GM21619 (cell line): ENCODE measurements at regions not wholly inside any gene's neighbourhood (a gene's known extent, or its start where the extent isn't known, plus 50 kb on each side); places are given as distances from the start of the nearest gene placed in this dataset.
"Not testable (repeated sequence)": the region's sequence is repeated elsewhere in the genome, so short reads cannot be mapped to it uniquely, and the experiment has no call there.

ENCODE experiments used
- ATAC-seq: cut with Tn5 transposase; IDR thresholded peaks from one replicate; pipeline ENCODE4 v1.9.1; 2021; ENCODE audit not compliant: unreplicated experiment

DNA sequence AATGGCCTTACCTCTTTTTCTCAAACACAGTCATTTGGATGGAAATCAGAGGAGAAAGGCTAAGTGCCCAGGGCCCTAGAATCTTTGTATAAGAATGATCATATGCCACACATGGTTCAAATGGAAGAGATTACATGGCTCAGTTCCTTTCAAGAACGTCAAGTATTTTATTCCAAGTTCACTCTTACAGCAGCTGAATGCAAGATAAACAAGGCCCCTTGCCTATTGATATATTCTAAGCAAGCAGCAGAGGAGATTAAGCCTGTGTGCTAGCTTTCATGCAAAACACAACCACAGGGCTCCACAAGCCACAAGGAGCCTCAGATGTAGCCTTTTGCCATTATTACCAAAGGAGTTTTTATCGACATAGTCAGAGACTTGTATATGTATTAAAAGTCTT is 55.3 kb upstream of the SLCO6A1 start:
- ATAC-seq = no peak

DNA sequence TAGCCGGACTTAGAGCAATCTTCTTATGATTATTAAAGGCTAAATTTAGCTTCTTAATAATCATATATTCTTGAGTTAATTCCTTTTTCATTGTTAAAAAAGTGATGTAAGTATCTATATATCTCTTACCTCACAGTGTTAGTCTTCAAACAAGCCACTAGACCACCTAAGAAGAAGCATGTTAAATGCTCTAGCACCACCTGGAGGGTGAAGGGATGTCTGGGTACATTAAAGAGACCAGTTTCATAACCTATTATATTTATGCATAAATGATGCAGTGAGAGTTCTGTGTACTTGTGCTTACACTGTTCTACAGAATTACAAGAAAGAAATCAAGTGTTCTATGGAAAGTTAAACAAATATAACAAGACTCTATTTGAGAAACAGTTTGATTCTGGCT is 55.9 kb upstream of the SLCO6A1 start:
- ATAC-seq = peak; percentile 50

GRCh38 chr5:102561894-102562760 is 63.3 kb upstream of the SLCO6A1 start:
- peak; percentile 57 for ATAC-seq

GRCh38 chr5:102570747-102571146 is 71.9 kb upstream of the SLCO6A1 start:
- no peak for ATAC-seq

DNA sequence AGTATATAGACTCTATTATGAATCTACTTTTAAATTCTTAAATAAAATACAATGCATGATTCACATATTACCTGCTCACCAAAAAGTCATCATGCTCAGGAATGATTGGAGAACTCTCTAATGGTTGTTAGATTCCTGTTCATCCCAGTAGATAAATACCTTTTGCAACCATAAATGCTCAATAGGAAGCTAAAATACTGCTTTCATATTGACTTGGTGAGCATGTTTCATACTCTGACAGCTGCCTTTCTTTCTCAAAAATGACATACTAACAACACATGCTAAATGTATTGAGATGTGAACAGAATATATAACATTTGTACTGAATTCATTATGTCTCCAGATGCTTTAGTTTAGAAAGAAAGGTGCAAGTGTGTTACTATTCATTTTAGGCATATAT is 79.6 kb upstream of the SLCO6A1 start:
- no peak for ATAC-seq

DNA sequence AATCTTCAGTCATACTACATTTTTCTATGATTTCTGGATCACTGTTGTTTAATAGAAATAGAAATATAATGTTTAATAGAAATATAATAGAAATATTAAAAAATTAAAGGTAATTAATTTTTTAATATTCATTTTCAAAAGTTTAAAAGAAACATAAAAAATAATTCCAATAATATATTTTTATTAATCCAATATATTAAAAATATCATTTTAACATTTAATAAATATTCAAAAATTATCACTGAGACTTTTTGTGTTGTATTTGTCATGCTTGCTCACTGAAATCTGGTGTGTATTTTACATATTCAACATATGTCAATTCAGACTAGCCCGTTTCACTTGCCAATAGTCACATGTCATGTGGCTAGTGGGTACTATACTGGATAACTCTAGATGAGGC is 80.6 kb upstream of the SLCO6A1 start:
- no peak for ATAC-seq

- ATAC-seq = no peak
Measured at GRCh38 chr5:102581011-102581410, 82.2 kb upstream of the SLCO6A1 start.

- ATAC-seq = no peak
Measured at GRCh38 chr5:102582696-102583095, 83.9 kb upstream of the SLCO6A1 start.

- ATAC-seq = no peak
Measured at GRCh38 chr5:102583276-102584124, 84.7 kb upstream of the SLCO6A1 start.

- no peak for ATAC-seq
Measured at GRCh38 chr5:102589661-102590060, 90.9 kb upstream of the SLCO6A1 start.

DNA sequence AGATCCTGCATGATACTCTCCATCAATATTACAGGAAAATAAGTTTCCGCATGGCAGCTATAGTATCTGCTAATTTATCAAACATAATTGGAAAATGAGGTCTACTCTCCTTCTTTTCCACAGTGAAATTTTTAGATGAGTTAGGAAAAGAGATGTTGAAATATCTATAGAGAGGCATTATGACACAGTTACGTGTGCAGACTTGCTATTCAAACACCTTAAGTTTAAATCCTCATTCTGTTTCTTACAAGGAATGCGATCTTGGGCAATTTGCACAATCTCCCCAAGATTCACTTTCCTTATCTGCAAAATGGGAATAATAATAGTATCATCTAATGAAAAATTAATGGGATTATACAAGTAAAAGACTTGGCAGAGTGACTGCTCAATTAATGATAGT is 91.7 kb upstream of the SLCO6A1 start:
- ATAC-seq = no peak

DNA sequence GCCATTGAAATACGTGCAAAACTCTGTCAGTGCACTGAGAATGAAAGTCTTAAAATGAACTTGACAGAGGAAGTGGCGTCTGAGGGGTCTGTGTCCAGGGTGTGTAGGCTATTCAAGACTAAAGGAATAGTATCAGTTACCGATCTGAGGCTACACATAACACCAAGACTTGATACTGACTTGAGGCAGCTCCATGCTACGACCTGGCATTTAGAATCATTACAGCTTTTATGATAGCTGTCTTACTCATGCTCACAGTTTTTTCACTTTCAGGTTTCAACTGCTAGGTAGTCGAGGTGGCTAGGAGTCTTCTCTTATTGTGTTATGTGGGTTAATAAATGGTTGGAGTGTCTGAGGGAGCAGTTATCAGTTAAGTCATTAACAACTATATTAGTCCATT is 92.8 kb upstream of the SLCO6A1 start:
- ATAC-seq = peak; percentile 84

- ATAC-seq = not testable (repeated sequence)
Measured at GRCh38 chr5:102592586-102592985, 93.8 kb upstream of the SLCO6A1 start.

DNA sequence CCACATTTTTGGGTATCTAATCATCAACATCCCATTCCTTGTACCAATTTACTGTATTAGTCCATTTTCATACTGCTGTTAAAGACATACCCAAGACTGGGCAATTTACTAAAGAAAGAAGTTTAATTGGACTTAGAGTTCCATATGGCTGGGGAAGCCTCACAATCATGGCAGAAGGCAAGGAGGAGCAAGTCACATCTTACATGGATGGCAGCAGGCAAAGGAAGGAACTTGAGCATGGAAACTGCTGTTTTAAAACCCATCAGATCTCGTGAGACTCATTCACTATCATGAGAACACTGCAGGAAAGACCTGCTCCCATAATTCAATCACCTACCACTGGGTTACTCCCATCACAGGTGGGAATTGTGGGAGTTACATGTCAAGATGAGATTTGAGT is 95.4 kb upstream of the SLCO6A1 start:
- no peak for ATAC-seq

DNA sequence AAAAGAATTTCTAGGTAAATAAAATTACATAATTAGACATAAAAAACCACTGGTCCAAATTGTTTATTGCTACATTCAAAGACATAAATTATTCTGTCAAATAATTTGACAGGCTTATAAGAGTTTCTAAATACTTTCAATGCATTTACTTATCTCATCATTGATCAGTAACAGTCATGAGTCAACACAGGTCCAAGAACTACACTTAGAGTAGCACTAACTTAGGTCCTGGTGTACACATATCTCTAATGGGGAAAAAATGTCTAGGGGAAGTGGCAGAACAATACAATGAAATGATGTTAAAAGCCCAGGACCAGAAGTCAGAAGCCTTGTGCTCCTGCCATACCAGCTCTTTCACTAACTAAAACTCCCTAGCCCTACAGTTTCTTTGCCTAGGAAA is 96.5 kb upstream of the SLCO6A1 start:
- ATAC-seq = no peak

GRCh38 chr5:102596113-102596512 is 97.3 kb upstream of the SLCO6A1 start:
- peak; percentile 61 for ATAC-seq

- ATAC-seq = no peak
Measured at GRCh38 chr5:102596951-102597350, 98.2 kb upstream of the SLCO6A1 start.

DNA sequence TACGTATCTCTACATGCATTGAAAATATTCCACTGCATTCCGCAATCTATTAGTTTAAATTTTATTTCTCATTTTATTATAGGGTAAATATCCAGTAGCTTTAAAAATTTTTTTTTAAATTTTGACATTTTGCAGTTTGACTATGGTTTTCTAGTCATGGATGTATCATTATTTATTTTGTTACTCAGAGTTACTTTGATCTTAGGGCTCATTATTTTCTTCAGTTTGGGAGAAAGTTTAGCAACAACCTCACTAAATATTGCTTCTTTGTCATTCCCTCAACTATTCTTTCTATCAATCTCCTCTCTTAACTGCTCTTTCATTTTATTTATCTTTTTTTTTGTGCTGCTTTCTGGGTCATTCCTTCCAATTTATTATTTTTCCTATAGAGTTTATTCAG is 100.5 kb upstream of the SLCO6A1 start:
- ATAC-seq = no peak

DNA sequence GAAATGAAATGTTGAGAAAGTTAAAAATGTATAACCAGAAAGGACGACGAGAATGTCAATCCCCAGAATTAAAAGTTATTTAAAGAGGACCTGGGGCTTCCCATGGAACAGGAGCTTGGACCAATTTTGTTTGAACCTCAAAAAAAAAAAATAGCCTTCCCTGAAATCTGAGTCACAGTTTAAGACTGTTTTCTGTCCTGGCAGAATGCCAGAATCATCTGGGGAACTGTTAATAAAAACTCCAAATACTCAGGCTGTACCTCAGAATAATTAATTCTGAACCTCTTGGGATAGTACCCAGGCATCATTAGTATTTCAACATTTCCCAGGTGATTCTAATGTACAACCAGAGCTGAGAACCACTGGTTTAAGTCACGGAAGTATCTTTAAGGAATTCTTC is 102.2 kb upstream of the SLCO6A1 start:
- no peak for ATAC-seq

DNA sequence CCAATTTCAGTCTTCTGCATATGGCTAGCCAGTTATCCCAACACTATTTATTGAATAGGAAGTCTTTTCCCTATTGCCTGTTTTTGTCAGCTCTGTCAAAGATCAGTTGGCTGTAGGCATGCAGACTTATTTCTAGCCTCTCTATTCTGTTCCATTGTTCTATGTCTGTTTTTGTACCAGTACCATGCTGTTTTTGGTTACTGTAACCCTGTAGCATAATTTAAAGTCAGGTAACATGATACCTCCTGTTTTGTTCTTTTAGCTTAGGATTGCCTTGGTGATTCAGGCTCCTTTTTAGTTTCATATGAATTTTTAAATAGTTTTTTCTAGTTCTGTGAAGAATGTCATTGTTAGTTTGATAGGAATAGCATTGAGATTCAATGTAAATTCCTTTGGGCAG is 104.9 kb upstream of the SLCO6A1 start:
- no peak for ATAC-seq

DNA sequence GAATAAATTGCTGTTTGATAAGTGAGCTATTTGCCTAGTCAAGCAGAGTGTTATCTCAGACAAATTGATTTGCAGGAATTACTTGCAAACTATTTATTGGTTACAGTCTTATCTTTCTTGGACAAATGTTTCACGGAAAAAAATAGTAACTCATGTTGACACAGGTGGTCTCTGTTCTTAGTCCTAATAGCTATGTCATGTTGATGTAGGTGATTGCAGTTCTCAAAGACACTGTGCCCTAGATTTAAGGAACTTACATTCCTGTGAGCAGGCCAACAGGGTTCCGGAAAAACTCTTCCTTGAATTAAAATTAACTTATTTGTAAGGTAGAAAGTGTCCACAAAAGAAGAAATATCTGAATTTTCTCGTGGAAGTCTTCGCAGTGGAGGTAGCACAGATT is 109.6 kb upstream of the SLCO6A1 start:
- no peak for ATAC-seq

GRCh38 chr5:102611312-102611711 is 112.5 kb upstream of the SLCO6A1 start:
- no peak for ATAC-seq
